HCT116 (cell line): ENCODE measurements at regions not wholly inside any gene's neighbourhood (a gene's known extent, or its start where the extent isn't known, plus 50 kb on each side); places are given as distances from the start of the nearest gene placed in this dataset.

Experiments
- CTCF ChIP-seq, 3 experiments: fragments of 200-600 bp in 1 of 3; sonication (generic) in 1 of 3; IDR thresholded peaks in 2 of 3; conservative IDR thresholded peaks in 1 of 3; 2 replicates each; pipeline ENCODE4 v1.5.1; 2012 to 2017; ENCODE audit warnings: low read depth in 2 of 3, low read length in 2 of 3, antibody characterized with exemption in 1 of 3, borderline replicate concordance in 1 of 3, control low read depth in 1 of 3, mild to moderate bottlenecking in 1 of 3, mixed read lengths in 1 of 3, mixed run types in 1 of 3, moderate library complexity in 1 of 3; ENCODE audit not compliant: insufficient read depth in 1 of 3
- POLR2A ChIP-seq: IDR thresholded peaks from 2 replicates; pipeline ENCODE4 v1.7.0; 2011; ENCODE audit warnings: borderline replicate concordance; ENCODE audit not compliant: insufficient read depth, insufficient read length; ENCODE audit errors: extremely low read depth

- no peak for TF ChIP-seq CTCF (IDR thresholded peaks at IDR 0.05 in 2 of 3, conservative IDR thresholded peaks at IDR 0.05 in 1 of 3; ENCODE audit: borderline replicate concordance in 1 of 3, insufficient read depth in 1 of 3, low read depth in 2 of 3, low read length in 2 of 3)
- TF ChIP-seq POLR2A, result no peak
These were observed 174.8 kb downstream of the PDGFRA start for GRCh38 chr4:54403700-54404453.
